ENCODE measurements at regions not wholly inside any gene's neighbourhood (a gene's known extent, or its start where the extent isn't known, plus 50 kb on each side); places are given as distances from the start of the nearest gene placed in this dataset.

DNA sequence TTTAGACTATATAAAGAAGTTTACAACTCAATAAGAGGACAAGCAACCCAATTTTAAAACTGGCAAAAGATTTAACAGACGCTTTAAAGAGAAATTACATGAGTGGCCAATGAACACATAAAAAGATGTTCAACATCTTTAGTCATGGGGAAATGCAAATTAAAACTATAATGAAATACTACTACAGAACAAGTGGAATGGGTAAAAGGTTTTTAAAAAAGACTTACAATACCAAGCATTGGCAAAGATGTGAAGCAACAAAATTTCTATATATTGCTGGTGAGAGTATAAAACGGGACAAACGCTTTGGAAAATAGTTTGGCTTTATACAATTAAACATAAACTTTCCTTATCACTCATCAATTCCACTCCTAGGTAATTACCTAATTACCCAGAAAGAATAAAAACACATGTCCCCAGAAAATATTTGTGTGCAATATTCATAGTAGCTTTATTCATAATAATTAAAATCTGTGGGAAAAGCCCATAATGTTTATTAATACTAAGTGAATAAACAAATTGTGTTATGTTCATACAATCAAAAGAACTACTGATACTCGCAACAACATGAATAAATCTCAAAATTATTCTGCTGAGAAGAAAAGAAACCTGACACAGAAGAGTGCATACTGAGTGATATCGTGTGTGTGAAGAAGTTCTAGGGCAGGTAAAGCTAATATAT is 76.7 kb upstream of the MYCN start (continued):
- TF ChIP-seq, protein P1, sequence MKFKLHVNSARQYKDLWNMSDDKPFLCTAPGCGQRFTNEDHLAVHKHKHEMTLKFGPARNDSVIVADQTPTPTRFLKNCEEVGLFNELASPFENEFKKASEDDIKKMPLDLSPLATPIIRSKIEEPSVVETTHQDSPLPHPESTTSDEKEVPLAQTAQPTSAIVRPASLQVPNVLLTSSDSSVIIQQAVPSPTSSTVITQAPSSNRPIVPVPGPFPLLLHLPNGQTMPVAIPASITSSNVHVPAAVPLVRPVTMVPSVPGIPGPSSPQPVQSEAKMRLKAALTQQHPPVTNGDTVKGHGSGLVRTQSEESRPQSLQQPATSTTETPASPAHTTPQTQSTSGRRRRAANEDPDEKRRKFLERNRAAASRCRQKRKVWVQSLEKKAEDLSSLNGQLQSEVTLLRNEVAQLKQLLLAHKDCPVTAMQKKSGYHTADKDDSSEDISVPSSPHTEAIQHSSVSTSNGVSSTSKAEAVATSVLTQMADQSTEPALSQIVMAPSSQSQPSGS (IDR thresholded peaks at IDR 0.05; ENCODE audit: low read length), result no peak
